Amniotic epithelial cell (primary cell): ENCODE measurements at regions not wholly inside any gene's neighbourhood (a gene's known extent, or its start where the extent isn't known, plus 50 kb on each side); places are given as distances from the start of the nearest gene placed in this dataset.
"Not testable (repeated sequence)": the region's sequence is repeated elsewhere in the genome, so short reads cannot be mapped to it uniquely, and the experiment has no call there.

Experiments used
- DNase-seq: peaks from one replicate; pipeline ENCODE4 v3.0.0-alpha.2; 2010; ENCODE audit warnings: low read depth

GRCh38 chr15:62407962-62408361 is 242.9 kb upstream of the C2CD4B start:
- no peak for DNase-seq

DNA sequence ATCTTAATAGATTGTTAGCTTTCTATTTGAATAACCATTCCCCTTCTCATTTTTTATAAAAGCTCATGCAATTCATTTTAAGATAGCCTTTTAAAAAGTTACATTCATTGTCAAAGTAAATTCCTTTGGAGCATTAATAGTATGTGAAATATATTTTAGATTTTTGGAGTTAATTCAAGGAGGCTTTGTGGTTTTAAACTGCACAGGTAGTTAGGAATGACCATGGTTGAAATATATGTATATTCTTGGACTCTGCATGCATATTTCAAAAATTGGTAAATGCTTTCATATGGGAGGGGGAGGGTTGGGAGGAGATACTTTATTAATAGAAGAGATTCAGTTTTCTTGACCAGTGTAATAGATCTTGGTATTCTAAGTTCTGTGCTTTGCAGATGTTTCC is 244.4 kb upstream of the C2CD4B start:
- DNase-seq, result no peak

- no peak for DNase-seq
Measured at GRCh38 chr15:62412686-62413085, 247.6 kb upstream of the C2CD4B start.

DNA sequence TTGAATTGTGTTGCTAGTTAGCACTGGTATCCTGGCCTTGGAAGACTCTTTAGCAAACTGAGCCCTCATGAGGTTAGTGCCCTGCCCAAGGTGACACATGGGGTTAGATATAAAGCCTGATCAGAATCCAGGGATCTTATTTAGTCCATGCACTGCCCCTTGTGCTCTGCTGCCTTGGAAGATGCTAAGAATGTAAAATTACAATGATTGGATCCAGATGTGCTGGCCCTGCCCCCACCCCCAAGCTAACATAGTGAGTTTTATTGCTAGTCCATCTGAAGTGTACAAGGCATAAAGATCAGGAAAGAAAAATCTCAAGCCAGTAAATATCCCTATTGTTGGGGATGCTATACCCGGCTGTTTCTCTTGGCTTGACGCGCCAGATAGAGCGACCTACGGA is 248.1 kb upstream of the C2CD4B start:
- DNase-seq, result no peak

DNA sequence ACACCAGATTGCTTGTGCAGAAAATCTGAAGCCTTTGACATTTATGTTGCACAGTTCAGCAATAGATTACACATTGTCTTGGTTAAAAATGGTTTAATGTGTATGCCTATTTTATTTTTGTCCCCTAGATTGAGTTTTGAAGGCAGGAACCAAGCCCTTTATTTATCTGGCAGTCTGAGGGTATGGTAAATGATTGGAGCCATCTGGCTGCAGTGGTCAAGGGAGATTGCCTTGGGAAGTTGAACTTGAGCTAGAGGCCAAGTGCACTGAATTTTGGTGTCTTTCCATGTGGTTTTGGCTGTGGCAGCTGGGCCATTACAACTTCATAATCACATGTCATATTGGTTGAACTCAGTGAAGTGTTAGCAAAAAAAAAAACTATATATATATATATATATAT is 248.7 kb upstream of the C2CD4B start:
- DNase-seq, result no peak

DNA sequence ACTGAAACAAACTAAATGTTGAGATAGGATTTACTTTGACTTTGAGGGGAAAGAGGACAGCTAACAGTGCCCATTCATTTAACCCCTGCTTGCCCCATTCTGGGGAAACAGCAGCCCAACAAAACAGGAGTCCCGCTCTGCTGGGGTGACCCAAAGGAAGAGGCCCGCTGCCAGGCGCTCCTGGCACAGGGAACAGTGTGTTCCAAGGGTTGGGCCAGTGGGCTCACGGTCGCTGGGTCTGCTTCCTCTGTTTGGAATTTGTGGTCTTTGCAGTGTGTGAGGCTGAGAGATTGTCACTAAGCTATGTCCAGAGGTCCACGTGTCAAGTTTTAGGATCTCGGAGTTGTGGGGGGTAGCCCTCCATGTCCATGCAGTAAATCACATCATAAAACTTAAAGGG is 250.4 kb upstream of the C2CD4B start:
- no peak for DNase-seq

GRCh38 chr15:62416526-62416925 is 251.4 kb upstream of the C2CD4B start:
- no peak for DNase-seq

DNA sequence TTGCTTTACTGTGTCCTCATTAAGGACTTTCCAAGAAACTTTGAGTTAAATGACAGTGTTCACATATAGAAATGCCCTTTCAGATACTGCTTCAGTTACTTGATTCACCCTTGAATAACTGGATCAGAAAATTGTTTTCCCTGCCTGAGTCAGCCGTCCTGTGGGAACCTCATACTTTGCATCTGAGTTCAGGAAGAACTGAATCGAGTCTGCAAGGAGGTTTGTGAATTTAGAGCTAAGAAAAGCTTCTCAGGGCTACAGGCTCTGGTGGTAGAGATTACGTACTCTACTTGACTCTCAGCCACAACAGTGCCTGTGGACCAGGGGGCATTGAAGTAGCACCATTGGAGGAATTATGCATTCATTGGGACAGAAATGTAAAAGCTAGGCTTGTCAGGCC is 252.4 kb upstream of the C2CD4B start:
- peak; percentile 11 for DNase-seq

GRCh38 chr15:62418496-62418895 is 253.4 kb upstream of the C2CD4B start:
- DNase-seq, result not testable (repeated sequence)

GRCh38 chr15:62419192-62419591 is 254.1 kb upstream of the C2CD4B start:
- DNase-seq, result no peak

DNA sequence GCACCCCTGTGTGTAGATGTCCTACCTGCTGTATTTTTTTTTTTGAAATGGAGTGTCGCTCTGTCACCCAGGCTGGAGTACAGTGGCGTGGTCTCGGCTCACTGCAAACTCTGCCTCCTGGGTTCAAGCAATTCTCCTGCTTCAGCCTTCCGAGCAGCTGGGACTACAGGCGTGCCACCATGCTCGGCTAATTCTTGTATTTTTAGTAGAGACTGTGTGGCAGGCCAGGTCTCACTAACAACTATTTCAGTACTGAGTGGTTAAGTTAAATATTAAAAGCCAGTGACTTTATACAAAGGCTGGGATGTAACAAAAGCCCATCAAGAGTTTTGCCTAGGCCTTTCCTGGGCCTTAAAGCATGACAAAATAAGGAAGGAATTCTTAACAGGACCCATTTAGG is 255.3 kb upstream of the C2CD4B start:
- not testable (repeated sequence) for DNase-seq

- no peak for DNase-seq
Measured at GRCh38 chr15:62421289-62421688, 256.2 kb upstream of the C2CD4B start.

DNA sequence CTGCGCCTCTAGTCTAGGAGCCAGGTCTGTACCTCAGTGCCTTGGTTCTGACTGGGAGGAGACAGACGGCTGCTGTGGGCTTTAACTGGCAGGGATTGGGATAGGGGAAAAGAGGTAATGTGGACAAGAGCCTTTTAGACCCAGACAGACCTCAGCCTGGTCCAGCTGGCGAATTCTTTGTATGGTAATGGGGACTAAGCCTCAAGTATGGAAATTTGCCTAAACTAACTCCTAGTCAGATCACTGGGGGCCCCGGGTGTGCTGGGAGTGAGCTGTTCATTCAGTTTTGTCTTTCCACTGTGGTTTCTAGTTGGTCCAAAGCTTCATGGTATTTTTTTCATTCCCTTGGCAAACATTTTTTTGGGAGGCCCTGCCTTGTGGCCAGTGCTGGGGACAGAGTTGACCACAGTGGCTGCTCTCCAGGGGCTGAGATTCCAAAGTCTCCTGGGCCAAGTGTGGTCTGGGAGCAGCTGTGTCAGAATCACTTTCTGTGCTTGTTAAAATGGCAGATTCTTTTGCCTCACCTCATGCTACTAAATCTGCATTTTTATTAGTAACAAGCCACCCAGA is 261.4 kb upstream of the C2CD4B start:
- no peak for DNase-seq

DNA sequence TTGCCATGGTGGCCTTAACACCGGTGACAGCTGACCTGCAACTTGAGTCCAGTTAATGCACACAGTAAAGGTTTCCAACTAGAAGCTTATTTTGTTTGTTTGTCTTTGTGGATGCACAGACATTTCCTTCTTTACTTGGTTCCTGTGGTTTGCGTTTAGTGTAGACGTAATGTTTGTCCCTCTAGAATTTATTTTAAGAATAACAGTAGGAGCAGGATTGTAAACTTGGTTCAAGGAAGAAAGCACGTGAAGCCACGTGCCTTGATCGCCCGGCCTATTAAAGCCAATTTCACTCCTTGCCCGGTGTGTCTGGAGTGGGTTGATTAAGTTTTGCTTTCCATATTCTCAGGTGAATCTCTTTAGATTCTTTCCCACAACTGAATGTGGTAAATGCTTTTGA is 263.2 kb upstream of the C2CD4B start:
- DNase-seq, result no peak

DNA sequence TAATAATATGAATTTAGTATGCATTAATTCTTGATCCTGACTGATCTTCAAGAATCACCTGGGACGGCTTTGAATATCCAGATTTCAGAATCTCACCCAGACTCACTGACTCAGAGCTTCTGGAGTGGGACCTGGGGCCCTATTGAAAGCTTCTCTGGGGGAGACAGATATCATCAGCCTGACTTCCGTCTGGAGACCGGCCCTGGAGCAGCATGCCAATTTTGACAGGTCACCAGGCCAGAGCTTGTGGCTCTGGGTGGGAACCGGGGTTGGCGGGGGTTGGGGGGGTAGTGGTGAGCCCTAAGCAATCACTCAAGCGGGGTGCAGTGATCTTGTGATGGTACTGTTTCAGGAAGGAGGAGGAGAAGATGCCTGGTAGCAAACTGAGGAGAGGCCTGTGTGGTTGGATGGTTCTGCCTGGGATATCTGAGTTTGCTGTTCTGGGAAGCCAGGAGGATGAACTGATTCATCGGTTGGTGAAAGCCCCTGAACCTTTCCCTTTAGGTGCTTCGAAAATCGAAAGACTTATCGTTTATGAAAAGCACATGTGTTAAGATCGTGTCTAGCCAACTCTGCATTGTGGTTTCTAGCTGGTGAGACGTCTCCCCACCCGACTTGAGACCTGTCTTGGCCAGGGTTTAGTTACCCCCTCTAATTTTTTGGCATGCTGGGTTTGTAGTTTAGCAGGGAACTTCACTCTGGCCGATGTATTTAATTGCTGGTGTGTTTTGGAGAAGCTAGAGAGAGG is 263.9 kb upstream of the C2CD4B start:
- no peak for DNase-seq

DNA sequence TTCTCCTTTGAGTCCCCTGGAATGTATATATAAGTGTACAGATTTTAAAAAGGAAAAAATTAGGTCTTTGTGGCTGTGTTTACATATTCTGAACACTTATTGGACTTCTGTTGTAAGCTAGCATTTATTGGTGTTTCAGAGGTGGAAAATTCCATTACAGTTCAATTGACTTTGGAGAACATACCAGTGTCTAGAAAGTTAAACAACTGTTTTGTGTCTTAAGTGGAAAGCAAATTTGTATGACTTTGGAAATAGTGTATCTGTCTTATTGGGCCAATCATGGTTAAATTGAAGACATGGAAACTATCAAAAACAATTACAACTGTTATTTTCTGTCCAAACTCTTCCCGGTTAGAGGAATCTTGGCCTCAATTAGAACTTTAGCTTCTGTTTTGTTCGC is 265.0 kb upstream of the C2CD4B start:
- DNase-seq, result no peak

DNA sequence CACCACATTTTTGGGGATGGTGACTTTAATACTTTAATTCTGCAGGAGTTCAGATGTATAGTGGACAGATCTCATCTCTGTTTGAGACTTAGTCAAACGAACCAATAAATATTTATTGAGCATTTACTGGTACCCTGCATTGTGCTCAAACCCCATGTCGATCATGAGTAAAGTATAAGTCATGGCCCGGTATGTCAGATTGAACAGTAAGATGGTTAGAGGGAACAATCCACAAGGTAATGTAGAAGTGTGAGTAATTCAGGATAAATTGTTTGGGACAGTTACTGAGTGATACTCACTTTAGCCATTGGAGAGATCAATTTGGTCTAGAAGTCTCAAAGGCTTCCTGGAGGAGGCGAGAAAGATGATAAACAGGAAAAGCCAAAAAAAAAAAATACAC is 265.5 kb upstream of the C2CD4B start:
- DNase-seq, result no peak

DNA sequence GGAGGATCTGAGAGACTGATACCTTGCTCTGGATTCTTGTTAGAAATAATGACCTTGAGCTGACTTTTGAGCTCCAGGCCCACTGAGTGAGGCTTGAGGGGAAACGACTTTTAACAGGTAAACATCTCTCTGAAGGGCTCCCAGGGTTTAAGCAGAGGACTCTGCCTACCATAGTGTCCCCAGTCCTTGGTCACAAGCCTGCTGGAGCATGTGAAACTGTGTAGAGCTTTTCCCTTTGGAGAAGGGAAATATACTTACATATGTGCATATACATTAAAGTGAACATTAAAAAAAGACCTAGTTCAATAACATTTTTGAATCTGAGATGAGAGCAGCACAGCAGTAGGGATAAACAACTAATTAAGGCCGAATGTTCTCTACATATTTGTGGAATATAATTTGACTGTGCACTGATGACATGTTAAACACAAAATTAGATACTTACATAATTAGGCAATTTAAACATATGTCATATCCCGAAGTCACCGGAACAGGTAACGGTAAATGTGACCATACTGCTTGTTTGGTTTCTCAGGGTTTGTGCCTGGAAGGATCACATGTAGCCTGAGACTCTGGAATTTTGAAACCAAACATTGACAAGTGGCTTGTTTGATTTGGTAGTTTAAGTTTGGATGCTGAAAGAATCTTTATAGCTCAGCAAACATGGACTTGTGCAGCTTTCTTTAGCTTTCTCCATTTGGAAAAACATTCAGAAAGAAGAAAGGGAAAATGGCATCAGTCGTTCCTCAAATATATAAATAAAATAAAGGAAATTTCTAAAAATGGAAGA is 266.1 kb upstream of the C2CD4B start:
- DNase-seq, result no peak

DNA sequence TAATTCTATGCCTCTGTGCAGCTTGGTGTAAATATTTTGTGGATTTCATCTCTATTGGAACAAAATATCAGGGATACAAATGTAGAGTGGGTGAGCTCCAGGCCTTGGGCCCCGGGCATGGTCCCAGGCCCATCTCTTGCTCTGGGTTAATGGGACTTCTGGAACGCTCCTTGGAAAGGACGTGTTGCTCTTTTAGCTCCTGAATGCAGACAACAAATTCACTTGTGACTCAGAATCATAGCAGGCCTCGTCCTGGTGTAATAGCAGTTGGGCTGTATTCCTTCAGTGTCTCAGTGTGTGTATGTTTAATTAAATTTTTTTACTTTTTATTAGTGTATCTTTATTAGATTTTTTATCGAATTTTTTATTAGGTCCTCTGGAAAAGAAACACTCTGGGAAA is 266.7 kb upstream of the C2CD4B start:
- DNase-seq, result no peak

- DNase-seq, result peak; percentile 56
Measured at GRCh38 chr15:62432702-62433398, 267.8 kb upstream of the C2CD4B start.

GRCh38 chr15:62436235-62436634 is 271.1 kb upstream of the C2CD4B start:
- DNase-seq, result no peak

- DNase-seq, result no peak
Measured at GRCh38 chr15:62437753-62438152, 272.7 kb upstream of the C2CD4B start.

DNA sequence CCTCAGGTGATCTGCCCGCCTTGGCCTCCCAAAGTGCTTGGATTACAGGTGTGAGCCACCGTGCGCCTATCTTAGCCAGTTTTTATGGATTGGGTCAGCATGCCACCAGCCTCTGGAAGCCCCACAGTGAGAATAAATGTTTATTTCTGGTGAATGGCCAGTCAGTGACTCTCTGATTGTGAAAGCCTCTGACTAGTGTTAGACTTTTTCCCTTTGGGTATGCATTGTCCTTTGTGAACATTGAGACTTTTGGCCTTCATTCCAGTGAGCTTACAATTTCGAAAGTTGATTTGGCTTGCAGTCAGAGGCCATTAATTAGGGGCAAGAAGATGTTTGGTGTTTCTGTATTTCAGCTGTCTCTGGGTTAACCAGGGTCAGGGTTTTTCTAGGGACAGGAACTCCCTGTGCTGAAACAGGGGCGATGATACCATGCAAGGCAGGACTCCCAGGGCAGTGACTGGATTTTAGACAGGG is 274.5 kb upstream of the C2CD4B start:
- peak; percentile 80 for DNase-seq
